ENCODE measurements at regions not wholly inside any gene's neighbourhood (a gene's known extent, or its start where the extent isn't known, plus 50 kb on each side); places are given as distances from the start of the nearest gene placed in this dataset.

GRCh38 chr2:145654156-145654555, 1134.2 kb upstream of the ZEB2 start:
- no peaks in the 10 kb centered on the region for H4K20me1 ChIP-seq (ENCODE audit: control insufficient read depth, insufficient read depth, insufficient read length)
- no peak overlapping the region for H2BK120ac ChIP-seq (ENCODE audit: low read depth, low read length, poor library complexity, severe bottlenecking)
- H3K27ac ChIP-seq (ENCODE audit: insufficient read length, low read depth, low read length), result no peak overlapping the region
- TF ChIP-seq, protein P1, sequence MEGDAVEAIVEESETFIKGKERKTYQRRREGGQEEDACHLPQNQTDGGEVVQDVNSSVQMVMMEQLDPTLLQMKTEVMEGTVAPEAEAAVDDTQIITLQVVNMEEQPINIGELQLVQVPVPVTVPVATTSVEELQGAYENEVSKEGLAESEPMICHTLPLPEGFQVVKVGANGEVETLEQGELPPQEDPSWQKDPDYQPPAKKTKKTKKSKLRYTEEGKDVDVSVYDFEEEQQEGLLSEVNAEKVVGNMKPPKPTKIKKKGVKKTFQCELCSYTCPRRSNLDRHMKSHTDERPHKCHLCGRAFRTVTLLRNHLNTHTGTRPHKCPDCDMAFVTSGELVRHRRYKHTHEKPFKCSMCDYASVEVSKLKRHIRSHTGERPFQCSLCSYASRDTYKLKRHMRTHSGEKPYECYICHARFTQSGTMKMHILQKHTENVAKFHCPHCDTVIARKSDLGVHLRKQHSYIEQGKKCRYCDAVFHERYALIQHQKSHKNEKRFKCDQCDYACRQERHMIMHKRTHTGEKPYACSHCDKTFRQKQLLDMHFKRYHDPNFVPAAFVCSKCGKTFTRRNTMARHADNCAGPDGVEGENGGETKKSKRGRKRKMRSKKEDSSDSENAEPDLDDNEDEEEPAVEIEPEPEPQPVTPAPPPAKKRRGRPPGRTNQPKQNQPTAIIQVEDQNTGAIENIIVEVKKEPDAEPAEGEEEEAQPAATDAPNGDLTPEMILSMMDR (conservative IDR thresholded peaks at IDR 0.05), result no peak
- H3K4ac ChIP-seq (ENCODE audit: low read depth, low read length), result no peak overlapping the region
- H4K91ac ChIP-seq (ENCODE audit: insufficient read length, low read depth, low read length), result no peak overlapping the region
- no peaks in the 10 kb centered on the region for H3K79me1 ChIP-seq (ENCODE audit: insufficient read depth, low read depth, low read length, poor library complexity, severe bottlenecking)
- no peaks in the 10 kb centered on the region for H3K27me3 ChIP-seq (ENCODE audit: insufficient read depth, low read length)
- no peak overlapping the region for H2AFZ ChIP-seq (ENCODE audit: low read length)
- H3K9me3 Mint-ChIP-seq, result no peaks in the 10 kb centered on the region
- H3T11ph ChIP-seq (ENCODE audit: low read length), result no peak overlapping the region
- no peak overlapping the region for H3K4me2 ChIP-seq (ENCODE audit: insufficient read depth, insufficient read length, low read length)
- no peak overlapping the region for H3K23ac ChIP-seq (ENCODE audit: insufficient read length, low read depth, low read length)
- no peak overlapping the region for H4K8ac ChIP-seq (replicated peaks; ENCODE audit: insufficient read length, low read depth, low read length)
- H3K4me1 Mint-ChIP-seq, result no peaks in the 10 kb centered on the region
- H2BK15ac ChIP-seq (ENCODE audit: low read depth, low read length), result no peak overlapping the region
- no peak overlapping the region for H2BK12ac ChIP-seq (ENCODE audit: insufficient read length, low read depth, low read length)
- H3K36me3 Mint-ChIP-seq (ENCODE audit: insufficient read depth in 1 of 3, low read depth in 3 of 3), result no peaks in the 10 kb centered on the region
- H3K9ac ChIP-seq (ENCODE audit: extremely low read depth, insufficient read length, low read length), result no peak overlapping the region
- no peaks in the 10 kb centered on the region for H3K79me2 ChIP-seq (ENCODE audit: insufficient read depth, low read length)
- H3K23me2 ChIP-seq (ENCODE audit: insufficient read length, low read depth, low read length, poor library complexity, severe bottlenecking), result no peaks in the 10 kb centered on the region
- no peak overlapping the region for H3K14ac ChIP-seq (ENCODE audit: insufficient read depth, low read length)
- no peak overlapping the region for H3K56ac ChIP-seq (ENCODE audit: insufficient read length, low read depth, low read length)
- H3K4me1 ChIP-seq (ENCODE audit: insufficient read depth, low read length), result no peaks in the 10 kb centered on the region
- H3K9me3 ChIP-seq (ENCODE audit: control insufficient read depth, low read depth, low read length), result no peaks in the 10 kb centered on the region
- no peaks in the 10 kb centered on the region for H3K27me3 Mint-ChIP-seq (ENCODE audit: low read depth)
- H4K5ac ChIP-seq (ENCODE audit: insufficient read length, low read depth, low read length), result no peak overlapping the region
- no CpG with 5 or more reads among the region's 2 CpGs for WGBS (ENCODE audit: extremely low coverage, insufficient read length, low lambda C conversion rate)
- H3K27ac Mint-ChIP-seq, result no peak overlapping the region
- H3K4me3 Mint-ChIP-seq, result no peak overlapping the region
- no peak overlapping the region for H2BK5ac ChIP-seq (ENCODE audit: insufficient read length, low read length)
- no peak overlapping the region for H3K18ac ChIP-seq (ENCODE audit: insufficient read length, low read depth, low read length)
- no peak for DNase-seq
- no peak overlapping the region for H2AK5ac ChIP-seq (ENCODE audit: insufficient read length, low read length)
- no peak overlapping the region for H2BK20ac ChIP-seq (ENCODE audit: low read depth, low read length, poor library complexity, severe bottlenecking)
